ENCODE measurements at regions not wholly inside any gene's neighbourhood (a gene's known extent, or its start where the extent isn't known, plus 50 kb on each side); places are given as distances from the start of the nearest gene placed in this dataset.

DNA sequence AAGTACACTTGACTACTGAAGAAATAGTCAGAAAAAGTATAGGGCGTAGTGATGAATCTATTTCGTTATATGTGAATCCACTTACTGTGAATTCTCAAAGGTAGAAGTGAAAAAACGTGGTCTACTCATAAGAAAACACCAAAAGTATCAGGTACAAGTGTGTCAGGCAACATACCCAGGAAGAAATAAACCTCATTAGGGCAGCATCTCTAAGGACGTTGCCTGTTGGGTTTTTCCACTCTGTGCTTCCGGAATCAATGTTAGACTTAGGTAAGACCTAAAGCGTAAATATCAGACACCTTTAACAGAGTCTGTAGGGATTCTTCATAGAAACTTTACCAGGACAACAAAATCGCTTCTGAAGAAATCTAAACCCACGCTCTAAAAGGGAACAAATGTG is 607.2 kb upstream of the EPHA7 start:
- TF ChIP-seq, protein P1, sequence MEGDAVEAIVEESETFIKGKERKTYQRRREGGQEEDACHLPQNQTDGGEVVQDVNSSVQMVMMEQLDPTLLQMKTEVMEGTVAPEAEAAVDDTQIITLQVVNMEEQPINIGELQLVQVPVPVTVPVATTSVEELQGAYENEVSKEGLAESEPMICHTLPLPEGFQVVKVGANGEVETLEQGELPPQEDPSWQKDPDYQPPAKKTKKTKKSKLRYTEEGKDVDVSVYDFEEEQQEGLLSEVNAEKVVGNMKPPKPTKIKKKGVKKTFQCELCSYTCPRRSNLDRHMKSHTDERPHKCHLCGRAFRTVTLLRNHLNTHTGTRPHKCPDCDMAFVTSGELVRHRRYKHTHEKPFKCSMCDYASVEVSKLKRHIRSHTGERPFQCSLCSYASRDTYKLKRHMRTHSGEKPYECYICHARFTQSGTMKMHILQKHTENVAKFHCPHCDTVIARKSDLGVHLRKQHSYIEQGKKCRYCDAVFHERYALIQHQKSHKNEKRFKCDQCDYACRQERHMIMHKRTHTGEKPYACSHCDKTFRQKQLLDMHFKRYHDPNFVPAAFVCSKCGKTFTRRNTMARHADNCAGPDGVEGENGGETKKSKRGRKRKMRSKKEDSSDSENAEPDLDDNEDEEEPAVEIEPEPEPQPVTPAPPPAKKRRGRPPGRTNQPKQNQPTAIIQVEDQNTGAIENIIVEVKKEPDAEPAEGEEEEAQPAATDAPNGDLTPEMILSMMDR (conservative IDR thresholded peaks at IDR 0.05): no peak
- TF ChIP-seq EZH2 (IDR thresholded peaks at IDR 0.05; ENCODE audit: low read depth): no peak
